Stomach (tissue), 8 donors: ENCODE measurements at regions not wholly inside any gene's neighbourhood (a gene's known extent, or its start where the extent isn't known, plus 50 kb on each side); places are given as distances from the start of the nearest gene placed in this dataset.

ENCODE experiments used
- DNase-seq, 2 donors: peaks; one replicate each; pipeline versions ENCODE4 v3.0.0 to v3.0.0-alpha.2; 2013 to 2019
- H3K27ac ChIP-seq, 5 donors: fragments of 200-600 bp in 4 of 5; sonication (generic) in 4 of 5; one replicate each; pipeline ENCODE4 v1.5.1; 2013 to 2019; ENCODE audit warnings: mild to moderate bottlenecking in 1 of 5, moderate library complexity in 1 of 5
- H3K27me3 ChIP-seq, 3 donors: fragments of 200-600 bp; sonication (generic); one replicate each; pipeline ENCODE4 v1.5.1; 2017 to 2019; ENCODE audit warnings: mixed run types in 1 of 3
- H3K36me3 ChIP-seq, 4 donors: fragments of 200-600 bp; sonication (generic); 1 replicate in 3 of 4; 2 replicates in 1 of 4; pipeline ENCODE4 v1.5.1; 2016 to 2019
- H3K4me1 ChIP-seq, 4 donors: fragments of 200-600 bp; sonication (generic); one replicate each; pipeline ENCODE4 v1.5.1; 2016 to 2019
- H3K4me3 ChIP-seq, 4 donors: fragments of 200-600 bp; sonication (generic) in 3 of 4; one replicate each; pipeline ENCODE4 v1.5.1; 2016 to 2019; ENCODE audit warnings: mild to moderate bottlenecking in 1 of 4
- H3K9me3 ChIP-seq, 4 donors: fragments of 200-600 bp; sonication (generic); one replicate each; pipeline ENCODE4 v1.5.1; 2016 to 2019
- EP300 ChIP-seq: sonication (generic); formaldehyde crosslinking; IDR thresholded peaks from one replicate; pipeline ENCODE4 v1.6.1; 2017; ENCODE audit warnings: antibody characterized with exemption
- POLR2A ChIP-seq, 4 donors: fragments of 450-650 bp; IDR thresholded peaks; one replicate each; pipeline ENCODE4 v1.6.1; 2016; ENCODE audit warnings: antibody characterized with exemption in 4 of 4, control low read depth in 2 of 4, mild to moderate bottlenecking in 1 of 4, moderate library complexity in 1 of 4
- POLR2AphosphoS5 ChIP-seq, 3 donors: sonication (generic); formaldehyde crosslinking; IDR thresholded peaks; one replicate each; pipeline ENCODE4 v1.6.1; 2016; ENCODE audit warnings: antibody characterized with exemption in 3 of 3
- WGBS, 5 donors: extraction: QIAGEN DNeasy Blood & Tissue Kit in 3 of 5; methylation state at CpG; one replicate each; pipeline versions ENCODE4 v1.1.5 to v1.1.7; 2013 to 2018; 5-methylcytosine and 5-hydroxymethylcytosine counted together
- intact Hi-C: fragments of 100-400 bp; cut with DNase I; formaldehyde crosslinking; loops from one replicate; pipeline ENCODE4 v1.15.1; 2023; ENCODE audit warnings: low total_unique reads
- TF ChIP-seq, protein P1 (sequence below), 7 experiments: fragments of 450-650 bp in 4 of 7; fragments of 200-600 bp in 3 of 7; sonication (generic) in 3 of 7; IDR thresholded peaks; one replicate each; pipeline ENCODE4 v1.5.1; 2016 to 2019; ENCODE audit warnings: antibody characterized with exemption in 7 of 7, control low read depth in 2 of 7, mild to moderate bottlenecking in 1 of 7
- donor health status: healthy with polysubstance abuse.
- donor health status: Bipolar disorder and iron deficiency.
- donor health status: healthy.

GRCh38 chr6:169853196-169854082 lies 102.0 kb downstream of the ERMARD start:
- no peaks in the 10 kb centered on the region for H3K4me1 ChIP-seq
- no peak overlapping the region for H3K27ac ChIP-seq
- no peak for TF ChIP-seq EP300
- TF ChIP-seq POLR2A (IDR thresholded peaks at IDR 0.05): no peak
- TF ChIP-seq POLR2AphosphoS5 (IDR thresholded peaks at IDR 0.05): no peak
- TF ChIP-seq, protein P1, sequence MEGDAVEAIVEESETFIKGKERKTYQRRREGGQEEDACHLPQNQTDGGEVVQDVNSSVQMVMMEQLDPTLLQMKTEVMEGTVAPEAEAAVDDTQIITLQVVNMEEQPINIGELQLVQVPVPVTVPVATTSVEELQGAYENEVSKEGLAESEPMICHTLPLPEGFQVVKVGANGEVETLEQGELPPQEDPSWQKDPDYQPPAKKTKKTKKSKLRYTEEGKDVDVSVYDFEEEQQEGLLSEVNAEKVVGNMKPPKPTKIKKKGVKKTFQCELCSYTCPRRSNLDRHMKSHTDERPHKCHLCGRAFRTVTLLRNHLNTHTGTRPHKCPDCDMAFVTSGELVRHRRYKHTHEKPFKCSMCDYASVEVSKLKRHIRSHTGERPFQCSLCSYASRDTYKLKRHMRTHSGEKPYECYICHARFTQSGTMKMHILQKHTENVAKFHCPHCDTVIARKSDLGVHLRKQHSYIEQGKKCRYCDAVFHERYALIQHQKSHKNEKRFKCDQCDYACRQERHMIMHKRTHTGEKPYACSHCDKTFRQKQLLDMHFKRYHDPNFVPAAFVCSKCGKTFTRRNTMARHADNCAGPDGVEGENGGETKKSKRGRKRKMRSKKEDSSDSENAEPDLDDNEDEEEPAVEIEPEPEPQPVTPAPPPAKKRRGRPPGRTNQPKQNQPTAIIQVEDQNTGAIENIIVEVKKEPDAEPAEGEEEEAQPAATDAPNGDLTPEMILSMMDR (IDR thresholded peaks at IDR 0.05): no peak

GRCh38 chr6:169852504-169853195 lies 101.2 kb downstream of the ERMARD start:
- H3K36me3 ChIP-seq: no peaks in the 10 kb centered on the region
- peak in 1 of 2 donors; percentile 20 for DNase-seq
- no peaks in the 10 kb centered on the region for H3K4me1 ChIP-seq
- H3K27me3 ChIP-seq: no peaks in the 10 kb centered on the region
- intact Hi-C loops: no loop called here
- 64 to 75% (median 72%) methylated on average over 5 of the region's 5 CpGs for WGBS, 5 donors
- H3K27ac ChIP-seq: peak overlapping the region; percentile 28 to 76 (median 64)
- TF ChIP-seq POLR2A (IDR thresholded peaks at IDR 0.05) (no peak), POLR2AphosphoS5 (IDR thresholded peaks at IDR 0.05) (no peak), EP300 (no peak)
- TF ChIP-seq, protein P1 (IDR thresholded peaks at IDR 0.05): no peak
- no peak overlapping the region for H3K4me3 ChIP-seq
- peaks cover 2 to 15% (median 10%) of the 10 kb centered on the region in 4 donors for H3K9me3 ChIP-seq

More at GRCh38 chr6:169853196-169854082, 102.0 kb downstream of the ERMARD start:
- Histone ChIP-seq H3K4me3 (no peak overlapping the region), H3K27me3 (no peaks in the 10 kb centered on the region), H3K9me3 (peaks cover 2 to 21% (median 14%) of the 10 kb centered on the region in 4 donors), H3K36me3 (no peaks in the 10 kb centered on the region)
- intact Hi-C loops: no loop called here
- peak in 1 of 2 donors; percentile 11 for DNase-seq
- 83 to 89% (median 86%) methylated on average over 20 of the region's 20 CpGs for WGBS, 5 donors

DNA sequence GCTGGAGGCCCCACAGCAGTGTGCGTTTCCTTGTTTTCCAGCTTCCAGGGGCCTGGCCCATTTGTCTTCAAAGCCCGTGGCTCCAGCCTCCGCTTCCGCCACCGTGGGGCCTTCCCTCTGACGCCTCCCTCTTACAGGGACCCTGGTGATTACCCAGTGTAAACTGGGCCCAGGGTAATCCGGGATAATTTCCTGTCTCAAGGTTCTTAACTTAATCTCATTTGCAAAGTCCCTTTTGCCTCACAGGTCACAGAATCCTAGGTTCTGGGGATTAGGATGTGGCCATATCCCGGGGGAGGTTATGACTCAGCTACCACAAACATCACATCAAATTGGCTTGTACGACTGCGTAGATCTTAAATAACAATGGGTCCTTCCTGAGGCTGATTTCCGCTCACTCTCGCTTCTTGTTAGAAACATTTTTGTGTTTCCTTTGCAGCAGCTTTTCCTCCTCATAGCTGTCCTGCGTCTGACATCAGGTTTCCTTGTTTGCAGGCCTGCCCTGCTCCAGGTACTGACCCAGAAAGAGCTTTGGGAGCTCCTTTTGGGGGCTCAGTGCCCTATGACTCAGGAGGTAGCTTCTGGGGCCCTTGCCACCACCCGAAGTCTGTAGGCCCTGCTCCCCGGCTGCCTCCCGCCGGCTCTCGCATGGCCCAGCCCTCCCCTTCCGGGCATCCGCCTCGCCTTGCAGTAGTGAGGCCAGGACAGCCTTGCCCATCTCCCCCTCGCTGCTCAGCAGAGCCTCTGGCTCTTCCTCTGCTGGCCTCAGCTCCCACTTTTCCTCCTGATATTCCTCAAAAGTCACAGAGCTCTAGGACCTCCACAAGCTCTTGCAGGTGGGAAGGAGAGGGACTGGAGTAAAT lies 100.5 kb downstream of the ERMARD start:
- H3K27me3 ChIP-seq: no peaks in the 10 kb centered on the region
- H3K9me3 ChIP-seq: peaks cover 0 to 7% (median 5%) of the 10 kb centered on the region in 4 donors
- H3K4me1 ChIP-seq: no peaks in the 10 kb centered on the region
- H3K4me3 ChIP-seq: no peak overlapping the region
- peak overlapping the region; percentile 28 to 76 (median 64) for H3K27ac ChIP-seq
- no peaks in the 10 kb centered on the region for H3K36me3 ChIP-seq
- peak in 1 of 3 donors; percentile 18 for TF ChIP-seq POLR2AphosphoS5 (IDR thresholded peaks at IDR 0.05)
- no peak for TF ChIP-seq EP300
- intact Hi-C loops: no loop called here
- WGBS, 5 donors: 64 to 75% (median 71%) methylated on average over 22 of the region's 22 CpGs
- peak; percentile 24 to 51 for DNase-seq

GRCh38 chr6:169850746-169851145 lies 99.3 kb downstream of the ERMARD start:
- Histone ChIP-seq H3K36me3 (no peaks in the 10 kb centered on the region), H3K27ac (peak overlapping the region in 1 of 5 donors; percentile 76), H3K9me3 (no peaks in the 10 kb centered on the region), H3K27me3 (no peaks in the 10 kb centered on the region), H3K4me3 (no peak overlapping the region), H3K4me1 (no peaks in the 10 kb centered on the region)
- peak in 1 of 2 donors; percentile 8 for DNase-seq
- 79 to 89% (median 87%) methylated on average over 11 to 13 of the region's 13 CpGs for WGBS, 5 donors
- TF ChIP-seq POLR2AphosphoS5 (IDR thresholded peaks at IDR 0.05) (no peak), EP300 (no peak), POLR2A (IDR thresholded peaks at IDR 0.05) (no peak)
- TF ChIP-seq, protein P1 (IDR thresholded peaks at IDR 0.05): no peak
- intact Hi-C loops: no loop called here
